Retinal pigment epithelial cell (primary cell): ENCODE measurements at regions not wholly inside any gene's neighbourhood (a gene's known extent, or its start where the extent isn't known, plus 50 kb on each side); places are given as distances from the start of the nearest gene placed in this dataset.

Experiments
- DNase-seq: peaks from one replicate; pipeline ENCODE4 v3.0.0-alpha.2; 2010; ENCODE audit warnings: low read depth
- H3K4me3 ChIP-seq: 2 replicates; pipeline ENCODE4 v1.5.1; 2011; ENCODE audit warnings: mild to moderate bottlenecking, low read length, control low read depth, moderate library complexity
- CTCF ChIP-seq: conservative IDR thresholded peaks from 2 replicates; pipeline ENCODE4 v1.5.1; 2011; ENCODE audit warnings: low read depth, low read length, control low read depth, inconsistent platforms

GRCh38 chr11:70762810-70763209 lies 364.5 kb downstream of the CTTN start:
- DNase-seq = no peak
- no peak overlapping the region for H3K4me3 ChIP-seq
- no peak for TF ChIP-seq CTCF

GRCh38 chr11:70763606-70764005 lies 365.3 kb downstream of the CTTN start:
- no peak for DNase-seq
- no peak for TF ChIP-seq CTCF
- H3K4me3 ChIP-seq = no peak overlapping the region

- TF ChIP-seq CTCF = no peak
- no peak for DNase-seq
- no peak overlapping the region for H3K4me3 ChIP-seq
Observed at GRCh38 chr11:70764356-70764905, 366.1 kb downstream of the CTTN start.

- no peak for DNase-seq
- H3K4me3 ChIP-seq = no peak overlapping the region
- TF ChIP-seq CTCF = no peak
Observed at GRCh38 chr11:70766901-70767300, 368.6 kb downstream of the CTTN start.

- TF ChIP-seq CTCF = no peak
- DNase-seq = no peak
- H3K4me3 ChIP-seq = no peak overlapping the region
Observed at GRCh38 chr11:70768346-70769095, 370.2 kb downstream of the CTTN start.

- no peak for TF ChIP-seq CTCF
- DNase-seq = no peak
- H3K4me3 ChIP-seq = no peak overlapping the region
Observed at GRCh38 chr11:70769106-70769505, 370.8 kb downstream of the CTTN start.

- no peak overlapping the region for H3K4me3 ChIP-seq
- TF ChIP-seq CTCF = no peak
- no peak for DNase-seq
Observed at GRCh38 chr11:70769521-70769920, 371.2 kb downstream of the CTTN start.
